DND-41 (cell line): ENCODE measurements at regions not wholly inside any gene's neighbourhood (a gene's known extent, or its start where the extent isn't known, plus 50 kb on each side); places are given as distances from the start of the nearest gene placed in this dataset.

ENCODE experiments used
- ATAC-seq: fragments of 200-7000 bp; cut with Tn5 transposase; 3 replicates; pipeline ENCODE4 v1.9.1; 2021; ENCODE audit warnings: low read depth; ENCODE audit not compliant: insufficient read depth
- DNase-seq: peaks from one replicate; pipeline ENCODE4 v3.0.0-alpha.2; 2020
- H2AFZ ChIP-seq: 2 replicates; pipeline ENCODE4 v1.6.0; 2012; ENCODE audit warnings: low read depth, low read length
- H3K27ac ChIP-seq: 2 replicates; pipeline ENCODE4 v1.5.1; 2012; ENCODE audit warnings: low read length, inconsistent platforms
- H3K27me3 ChIP-seq: fragments of 200-600 bp; sonication (generic); 2 replicates; pipeline ENCODE4 v1.6.0; 2012; ENCODE audit warnings: low read length, mild to moderate bottlenecking, inconsistent platforms; ENCODE audit not compliant: insufficient read depth, poor library complexity
- H3K36me3 ChIP-seq: 2 replicates; pipeline ENCODE4 v1.5.1; 2012; ENCODE audit warnings: low read length, inconsistent platforms; ENCODE audit not compliant: insufficient read depth
- H3K4me1 ChIP-seq: 2 replicates; pipeline ENCODE4 v1.5.1; 2012; ENCODE audit warnings: mild to moderate bottlenecking, low read length; ENCODE audit not compliant: insufficient read depth
- H3K4me2 ChIP-seq: 2 replicates; pipeline ENCODE4 v1.6.0; 2012; ENCODE audit warnings: mild to moderate bottlenecking, moderate library complexity, low read length, inconsistent platforms; ENCODE audit not compliant: insufficient read depth
- H3K4me3 ChIP-seq, 2 experiments: fragments of 200-600 bp in 1 of 2; shearing (Covaris generic) in 1 of 2; 2 replicates each; pipeline ENCODE4 v1.5.1; 2012 to 2016; ENCODE audit warnings: inconsistent platforms in 2 of 2, low read length in 2 of 2, mild to moderate bottlenecking in 2 of 2, low read depth in 1 of 2, moderate library complexity in 1 of 2
- H3K79me2 ChIP-seq: 2 replicates; pipeline ENCODE4 v1.6.0; 2012; ENCODE audit warnings: low read length, inconsistent platforms; ENCODE audit not compliant: insufficient read depth
- H3K9ac ChIP-seq: 2 replicates; pipeline ENCODE4 v1.6.0; 2012; ENCODE audit warnings: low read depth, mild to moderate bottlenecking, inconsistent platforms, low read length, moderate library complexity
- H3K9me3 ChIP-seq: 2 replicates; pipeline ENCODE4 v1.5.1; 2012; ENCODE audit warnings: low read length, moderate library complexity, mild to moderate bottlenecking, inconsistent platforms; ENCODE audit not compliant: insufficient read depth, severe bottlenecking
- H4K20me1 ChIP-seq: 2 replicates; pipeline ENCODE4 v1.6.0; 2012; ENCODE audit warnings: low read length; ENCODE audit not compliant: insufficient read depth
- EZH2 ChIP-seq: IDR thresholded peaks from 3 replicates; pipeline ENCODE4 v1.6.1; 2012; ENCODE audit warnings: borderline replicate concordance, low read depth, mild to moderate bottlenecking, moderate library complexity, low read length, inconsistent platforms; ENCODE audit not compliant: severe bottlenecking
- TF ChIP-seq, protein P1 (sequence below): IDR thresholded peaks from 2 replicates; pipeline ENCODE4 v1.5.1; 2012; ENCODE audit warnings: borderline replicate concordance, low read length, moderate library complexity, mild to moderate bottlenecking; ENCODE audit not compliant: poor library complexity, severe bottlenecking; ENCODE audit errors: extremely low read depth

DNA sequence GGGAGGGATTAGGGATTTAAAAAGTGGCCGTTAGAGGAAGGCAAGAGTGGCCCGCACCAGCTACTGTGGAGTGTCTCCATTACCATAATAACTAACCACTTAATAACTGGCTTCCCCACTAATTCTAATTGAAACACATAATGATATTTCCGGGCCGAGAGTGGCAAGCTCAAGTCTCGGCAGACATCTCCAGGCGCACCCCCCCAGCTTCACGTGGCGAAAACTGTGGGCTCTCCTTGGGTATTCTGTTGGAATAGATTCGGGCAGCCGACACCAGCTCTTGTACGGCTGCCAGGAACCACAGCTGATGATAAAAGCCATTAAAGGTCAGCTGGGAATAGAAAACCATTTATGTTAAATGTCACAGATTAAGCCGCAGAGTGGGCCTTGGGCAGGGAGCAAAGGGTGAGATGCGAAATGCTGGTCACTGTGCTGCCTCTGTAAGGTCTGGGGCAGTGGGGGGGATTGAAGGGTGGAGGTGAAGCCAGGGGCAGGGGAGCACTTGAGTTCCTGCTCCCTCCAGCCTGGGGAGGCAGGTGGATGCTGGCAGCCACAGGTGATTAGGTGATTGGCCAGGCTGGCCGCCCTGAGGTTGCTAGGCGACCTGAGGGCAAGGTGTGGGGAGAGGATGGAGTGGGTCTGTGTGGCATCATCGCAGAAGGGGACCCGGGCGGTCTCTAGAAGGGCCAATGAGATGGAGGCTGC, 115.6 kb upstream of the SDK2 start:
- no peak overlapping the region for H3K27ac ChIP-seq

DNA sequence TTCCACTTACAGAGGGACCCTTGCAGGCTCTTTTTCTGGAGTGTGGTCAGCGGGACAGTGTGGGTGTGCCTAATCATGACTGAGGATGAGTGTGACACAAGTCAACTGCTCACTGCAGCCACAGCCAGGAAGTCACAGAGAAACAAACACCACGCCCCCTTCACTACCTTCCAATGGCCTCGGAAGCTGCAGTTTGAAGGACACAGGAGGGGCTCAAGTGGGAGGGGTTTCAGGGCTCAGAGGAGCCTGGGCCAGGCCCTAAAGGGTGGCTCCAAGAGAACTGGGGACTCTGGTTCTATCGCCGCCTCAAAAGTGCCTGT, 116.2 kb upstream of the SDK2 start:
- DNase-seq = no peak
- H3K4me1 ChIP-seq = no peaks in the 10 kb centered on the region
- no peak overlapping the region for H3K27ac ChIP-seq
- H4K20me1 ChIP-seq = no peaks in the 10 kb centered on the region
- H3K4me3 ChIP-seq = no peak overlapping the region
- no peaks in the 10 kb centered on the region for H3K36me3 ChIP-seq
- H3K27me3 ChIP-seq = peaks cover 4% of the 10 kb centered on the region
- H3K79me2 ChIP-seq = no peaks in the 10 kb centered on the region
- no peak overlapping the region for H3K9ac ChIP-seq
- H3K4me2 ChIP-seq = no peak overlapping the region
- no peak for TF ChIP-seq EZH2
- TF ChIP-seq, protein P1, sequence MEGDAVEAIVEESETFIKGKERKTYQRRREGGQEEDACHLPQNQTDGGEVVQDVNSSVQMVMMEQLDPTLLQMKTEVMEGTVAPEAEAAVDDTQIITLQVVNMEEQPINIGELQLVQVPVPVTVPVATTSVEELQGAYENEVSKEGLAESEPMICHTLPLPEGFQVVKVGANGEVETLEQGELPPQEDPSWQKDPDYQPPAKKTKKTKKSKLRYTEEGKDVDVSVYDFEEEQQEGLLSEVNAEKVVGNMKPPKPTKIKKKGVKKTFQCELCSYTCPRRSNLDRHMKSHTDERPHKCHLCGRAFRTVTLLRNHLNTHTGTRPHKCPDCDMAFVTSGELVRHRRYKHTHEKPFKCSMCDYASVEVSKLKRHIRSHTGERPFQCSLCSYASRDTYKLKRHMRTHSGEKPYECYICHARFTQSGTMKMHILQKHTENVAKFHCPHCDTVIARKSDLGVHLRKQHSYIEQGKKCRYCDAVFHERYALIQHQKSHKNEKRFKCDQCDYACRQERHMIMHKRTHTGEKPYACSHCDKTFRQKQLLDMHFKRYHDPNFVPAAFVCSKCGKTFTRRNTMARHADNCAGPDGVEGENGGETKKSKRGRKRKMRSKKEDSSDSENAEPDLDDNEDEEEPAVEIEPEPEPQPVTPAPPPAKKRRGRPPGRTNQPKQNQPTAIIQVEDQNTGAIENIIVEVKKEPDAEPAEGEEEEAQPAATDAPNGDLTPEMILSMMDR = no peak
- no peak for ATAC-seq
- no peaks in the 10 kb centered on the region for H3K9me3 ChIP-seq
- no peak overlapping the region for H2AFZ ChIP-seq

More for the DNA sequence above, 115.6 kb upstream of the SDK2 start:
- ATAC-seq (no peak), DNase-seq (no peak)
- Histone ChIP-seq H3K4me2 (no peak overlapping the region), H4K20me1 (peaks cover 3% of the 10 kb centered on the region; the same call in 1 of the 2 replicates), H3K36me3 (no peaks in the 10 kb centered on the region), H3K9ac (no peak overlapping the region), H3K4me1 (no peaks in the 10 kb centered on the region), H3K27me3 (peaks cover under 1% of the 10 kb centered on the region), H2AFZ (no peak overlapping the region), H3K79me2 (no peaks in the 10 kb centered on the region), H3K4me3 (no peak overlapping the region), H3K9me3 (no peaks in the 10 kb centered on the region)
- TF ChIP-seq EZH2 = no peak
- TF ChIP-seq, protein P1 = no peak

DNA sequence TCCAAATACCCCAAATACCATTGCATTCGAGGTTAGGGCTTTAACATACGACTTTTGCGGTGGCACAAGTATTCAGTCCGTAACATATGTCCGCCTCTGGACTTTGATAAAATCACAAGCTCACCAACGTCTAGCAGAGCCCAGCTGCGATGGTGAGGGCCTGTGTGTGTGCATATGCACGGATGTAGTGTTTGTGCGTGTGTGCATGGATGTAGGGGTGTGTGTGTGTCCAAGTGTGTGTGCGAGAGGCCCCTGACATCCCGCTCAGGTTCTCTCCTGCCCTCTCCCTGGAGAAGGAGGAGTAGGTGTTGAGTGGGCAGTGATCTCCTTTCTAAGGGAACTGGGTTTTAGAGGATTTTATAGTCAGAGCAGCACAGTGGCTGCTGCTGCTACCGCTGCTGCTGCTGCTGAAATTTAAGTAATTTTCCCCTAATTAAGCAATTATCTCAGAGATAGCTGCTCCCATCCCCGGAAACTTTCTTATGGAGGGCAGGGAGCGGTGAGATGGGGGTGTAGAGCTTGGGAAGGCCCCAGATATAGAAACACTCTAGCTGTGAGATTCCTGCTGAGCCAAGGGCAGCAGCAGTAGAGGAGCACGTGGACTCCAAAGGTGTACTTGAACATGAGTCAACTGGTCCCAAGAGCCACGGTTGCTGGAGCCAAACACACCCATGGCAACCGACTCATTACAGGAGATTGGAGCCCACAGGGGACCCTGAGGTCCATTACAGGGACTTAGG, 121.7 kb upstream of the SDK2 start:
- no peak overlapping the region for H3K4me3 ChIP-seq
- H3K36me3 ChIP-seq = no peaks in the 10 kb centered on the region
- no peak overlapping the region for H3K27ac ChIP-seq
- H2AFZ ChIP-seq = no peak overlapping the region
- ATAC-seq (no peak), DNase-seq (no peak)
- no peaks in the 10 kb centered on the region for H3K79me2 ChIP-seq
- H3K4me1 ChIP-seq = no peaks in the 10 kb centered on the region
- H3K9ac ChIP-seq = no peak overlapping the region
- no peaks in the 10 kb centered on the region for H4K20me1 ChIP-seq
- no peak overlapping the region for H3K4me2 ChIP-seq
- peaks cover 9% of the 10 kb centered on the region for H3K27me3 ChIP-seq
- H3K9me3 ChIP-seq = no peaks in the 10 kb centered on the region
- TF ChIP-seq, protein P1 = no peak
- no peak for TF ChIP-seq EZH2
